ENCODE measurements at regions not wholly inside any gene's neighbourhood (a gene's known extent, or its start where the extent isn't known, plus 50 kb on each side); places are given as distances from the start of the nearest gene placed in this dataset.
"Not testable (repeated sequence)": the region's sequence is repeated elsewhere in the genome, so short reads cannot be mapped to it uniquely, and the experiment has no call there.

- no peak for TF ChIP-seq POLR2AphosphoS5 (IDR thresholded peaks at IDR 0.05)
- no peak for TF ChIP-seq POLR2A (IDR thresholded peaks at IDR 0.05)
- no peak for TF ChIP-seq CTCF (IDR thresholded peaks at IDR 0.05)
- TF ChIP-seq EP300 (IDR thresholded peaks at IDR 0.05), result no peak
- WGBS, 2 donors, result 66 to 82% methylated on average over 4 of the region's 4 CpGs
Observed at GRCh38 chr11:89608234-89608966, 101.7 kb upstream of the TRIM77 start.

GRCh38 chr11:89612096-89612495 is 98.0 kb upstream of the TRIM77 start:
- WGBS, 2 donors, result 64 to 81% methylated on average over 4 of the region's 4 CpGs
- H3K4me1 ChIP-seq, result no peaks in the 10 kb centered on the region
- H3K27me3 ChIP-seq, result no peaks in the 10 kb centered on the region
- H3K9me3 ChIP-seq, result no peaks in the 10 kb centered on the region
- H3K4me3 ChIP-seq, result no peak overlapping the region
- intact Hi-C loops (cut with DNase I), result loop anchor here (10.0 kb wide), 2 partner anchors 277 to 517 kb away; no protein-coding TSS in a partner anchor
- no peak overlapping the region for H3K27ac ChIP-seq
- no peak for DNase-seq
- H3K36me3 ChIP-seq, result no peaks in the 10 kb centered on the region
- TF ChIP-seq EP300 (IDR thresholded peaks at IDR 0.05), result no peak
- no peak for TF ChIP-seq CTCF (IDR thresholded peaks at IDR 0.05)
- no peak for TF ChIP-seq POLR2A (IDR thresholded peaks at IDR 0.05)
- TF ChIP-seq POLR2AphosphoS5 (IDR thresholded peaks at IDR 0.05), result no peak

More at GRCh38 chr11:89608234-89608966, 101.7 kb upstream of the TRIM77 start:
- Histone ChIP-seq H3K27ac (no peak overlapping the region), H3K36me3 (no peaks in the 10 kb centered on the region), H3K4me1 (peaks cover 0 to 10% (median 2%) of the 10 kb centered on the region in 4 donors), H3K27me3 (no peaks in the 10 kb centered on the region), H3K4me3 (no peak overlapping the region), H3K9me3 (no peaks in the 10 kb centered on the region)
- intact Hi-C loops (cut with DNase I), result no loop called here
- DNase-seq, result no peak

- no peaks in the 10 kb centered on the region for H3K9me3 ChIP-seq
- TF ChIP-seq POLR2A (IDR thresholded peaks at IDR 0.05) (no peak), POLR2AphosphoS5 (IDR thresholded peaks at IDR 0.05) (no peak), CTCF (IDR thresholded peaks at IDR 0.05) (no peak), EP300 (IDR thresholded peaks at IDR 0.05) (no peak)
- H3K4me1 ChIP-seq, result no peaks in the 10 kb centered on the region
- WGBS, 2 donors, result 16 to 63% methylated on average over 3 of the region's 3 CpGs
- H3K27me3 ChIP-seq, result no peaks in the 10 kb centered on the region
- intact Hi-C loops (cut with DNase I), result loop anchor here (10.0 kb wide), 2 partner anchors 279 to 519 kb away; no protein-coding TSS in a partner anchor
- no peak overlapping the region for H3K27ac ChIP-seq
- H3K36me3 ChIP-seq, result no peaks in the 10 kb centered on the region
- H3K4me3 ChIP-seq, result no peak overlapping the region
- DNase-seq, result no peak
Observed at GRCh38 chr11:89613911-89614310, 96.2 kb upstream of the TRIM77 start.

- 22 to 52% methylated on average over 5 of the region's 5 CpGs for WGBS, 2 donors
- TF ChIP-seq CTCF (IDR thresholded peaks at IDR 0.05), result peak in 1 of 4 experiments; percentile 10
- not testable (repeated sequence) for H3K27ac ChIP-seq, H3K27me3 ChIP-seq, H3K9me3 ChIP-seq, H3K4me1 ChIP-seq, H3K36me3 ChIP-seq, H3K4me3 ChIP-seq, DNase-seq
- intact Hi-C loops (cut with DNase I), result loop anchor here (10.0 kb wide), 2 partner anchors 280 to 520 kb away; no protein-coding TSS in a partner anchor
Observed at GRCh38 chr11:89614428-89614827, 95.7 kb upstream of the TRIM77 start.

GRCh38 chr11:89615642-89616041 is 94.5 kb upstream of the TRIM77 start:
- H3K27ac ChIP-seq, H3K27me3 ChIP-seq, H3K36me3 ChIP-seq, H3K9me3 ChIP-seq, H3K4me3 ChIP-seq, DNase-seq, H3K4me1 ChIP-seq: not testable (repeated sequence)
- intact Hi-C loops (cut with DNase I), result loop anchor here (10.0 kb wide), 2 partner anchors 281 to 521 kb away; no protein-coding TSS in a partner anchor
- WGBS, 2 donors, result 84 to 97% methylated on average over 1 of the region's 1 CpG

- H3K4me3 ChIP-seq, H3K27me3 ChIP-seq, H3K36me3 ChIP-seq, DNase-seq, H3K4me1 ChIP-seq, H3K9me3 ChIP-seq, H3K27ac ChIP-seq: not testable (repeated sequence)
- intact Hi-C loops (cut with DNase I), result loop anchor here (10.0 kb wide), 2 partner anchors 281 to 521 kb away; no protein-coding TSS in a partner anchor
- 74 to 77% methylated on average over 3 of the region's 3 CpGs for WGBS, 2 donors
Observed at GRCh38 chr11:89616161-89616560, 93.9 kb upstream of the TRIM77 start.
